ENCODE measurements at regions not wholly inside any gene's neighbourhood (a gene's known extent, or its start where the extent isn't known, plus 50 kb on each side); places are given as distances from the start of the nearest gene placed in this dataset.
"Not testable (repeated sequence)": the region's sequence is repeated elsewhere in the genome, so short reads cannot be mapped to it uniquely, and the experiment has no call there.

GRCh38 chr4:42284030-42284429, 113.3 kb upstream of the SHISA3 start:
- no peak for DNase-seq (ENCODE audit: low read depth in 2 of 2)

GRCh38 chr4:42288876-42289275, 108.4 kb upstream of the SHISA3 start:
- DNase-seq (ENCODE audit: low read depth in 2 of 2): not testable (repeated sequence)

DNA sequence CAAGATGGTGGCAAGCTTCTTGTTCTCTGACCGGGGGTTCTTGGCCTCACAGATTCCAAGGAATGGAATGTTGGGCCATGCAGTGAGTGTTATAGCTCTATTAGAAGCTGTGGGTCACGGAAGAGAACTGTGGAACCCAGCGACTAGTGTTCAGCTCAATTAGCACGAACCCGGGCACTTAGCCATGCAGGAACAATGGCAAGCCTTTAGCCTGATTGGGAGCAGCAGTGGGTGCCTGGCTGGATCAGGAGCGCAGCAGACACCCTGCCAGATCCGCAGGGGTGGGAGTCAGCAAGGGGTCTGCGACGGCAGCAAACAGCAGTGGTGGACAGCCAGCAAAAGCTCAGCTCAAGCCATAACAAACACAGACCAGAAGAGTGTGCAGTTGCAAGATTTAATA, 105.1 kb upstream of the SHISA3 start:
- not testable (repeated sequence) for DNase-seq (ENCODE audit: low read depth in 2 of 2)

DNA sequence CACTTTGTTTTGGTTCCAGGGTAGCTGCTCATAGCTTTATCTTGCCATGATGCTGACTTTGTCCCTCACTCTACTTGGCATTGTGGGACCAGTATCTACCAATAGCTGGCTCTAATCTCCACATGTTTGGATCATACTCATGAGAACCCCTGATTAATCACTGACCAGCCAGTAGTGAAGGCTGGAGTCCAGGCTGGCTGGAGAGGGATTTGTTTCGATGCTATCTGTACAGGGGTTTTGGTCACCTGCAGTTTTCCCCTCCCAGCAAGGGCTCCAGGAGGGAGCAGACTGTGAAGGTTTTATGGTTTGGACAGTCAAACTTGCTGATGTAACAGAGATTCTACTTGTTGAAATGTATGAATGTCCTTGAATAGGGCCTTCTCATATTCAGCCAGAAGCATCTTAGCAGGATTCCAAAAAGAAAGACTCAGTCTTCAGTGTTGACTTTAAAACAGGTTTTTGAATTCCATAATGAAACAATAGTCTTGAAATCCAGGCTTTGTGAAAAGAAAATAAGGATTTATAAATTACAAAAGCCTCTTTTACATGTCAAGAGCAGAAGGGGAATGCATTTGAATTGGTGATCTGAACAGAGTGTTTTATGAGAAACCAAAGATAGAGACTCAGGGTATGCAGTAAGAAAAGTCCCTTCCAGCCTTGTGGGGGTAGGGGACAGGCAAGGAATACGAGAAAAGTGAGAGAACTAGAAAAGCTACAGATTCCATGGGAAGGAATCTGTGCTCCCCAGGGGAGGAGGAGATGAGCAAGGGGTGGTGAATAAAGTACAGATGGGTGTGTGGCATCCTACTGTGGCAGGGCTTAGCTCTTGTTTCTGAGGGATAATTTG, 103.1 kb upstream of the SHISA3 start:
- DNase-seq (ENCODE audit: low read depth in 2 of 2): no peak

GRCh38 chr4:42296196-42296595, 101.1 kb upstream of the SHISA3 start:
- DNase-seq (ENCODE audit: low read depth in 2 of 2): no peak

GRCh38 chr4:42302348-42302747, 94.9 kb upstream of the SHISA3 start:
- DNase-seq (ENCODE audit: low read depth in 2 of 2): no peak

DNA sequence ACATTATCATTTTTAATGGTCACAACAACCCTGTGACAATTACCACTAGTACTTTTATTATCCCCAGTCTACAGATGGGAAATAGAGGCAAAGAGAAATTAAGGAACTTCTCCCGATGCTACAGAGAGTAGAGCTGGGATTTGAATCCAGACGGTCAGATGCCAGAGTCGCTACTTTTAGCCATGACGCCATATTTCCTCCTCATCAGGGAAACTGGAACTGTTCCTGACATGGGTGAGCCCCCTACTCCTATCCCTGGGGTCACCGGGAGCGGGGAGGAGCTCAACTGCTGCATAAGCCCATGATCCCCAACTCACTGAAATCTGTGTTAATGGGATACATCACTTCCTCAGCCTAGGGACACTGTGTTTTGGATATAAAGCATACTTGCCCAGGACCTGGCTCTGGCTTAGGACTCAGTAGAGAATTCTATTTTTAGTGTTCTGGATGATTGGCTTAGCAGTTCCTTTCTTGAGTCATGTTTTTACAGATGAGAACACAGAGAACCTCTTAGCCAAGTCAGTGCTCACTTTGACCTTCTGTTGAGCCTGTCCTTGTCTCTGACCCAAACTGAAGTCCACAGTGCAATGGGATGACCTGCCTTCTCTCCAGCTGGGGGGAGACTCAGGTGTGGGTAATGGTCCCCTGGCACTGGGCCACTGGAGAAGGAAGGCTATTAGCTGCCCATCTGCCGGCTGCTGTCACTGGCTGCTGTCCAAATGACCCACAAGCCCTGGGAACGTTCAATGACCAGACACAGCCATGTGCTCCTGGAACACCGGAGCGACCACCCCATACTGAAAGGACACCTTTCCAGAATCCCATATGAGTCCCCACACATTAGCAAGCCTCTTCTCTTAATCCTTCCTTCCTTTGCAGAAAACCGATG, 90.8 kb upstream of the SHISA3 start:
- DNase-seq (ENCODE audit: low read depth in 2 of 2): no peak

DNA sequence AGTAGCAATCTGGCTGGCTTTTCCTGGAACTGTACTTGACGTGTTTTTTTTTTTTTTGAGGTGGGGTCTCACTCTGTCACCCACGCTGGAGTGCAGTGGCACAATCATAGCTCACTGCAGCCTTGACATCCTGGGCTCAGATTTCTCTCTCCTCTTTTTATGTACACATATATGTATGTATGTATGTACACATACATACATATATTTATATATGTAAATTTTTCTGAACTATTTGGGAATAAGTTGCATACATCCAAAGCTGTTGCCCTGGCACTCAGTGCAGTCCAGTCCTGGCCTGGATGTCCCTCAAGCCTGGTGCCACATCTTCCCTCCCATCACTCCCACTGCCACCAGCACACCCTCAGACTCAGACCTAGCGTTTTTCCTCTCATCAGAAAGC, 89.0 kb upstream of the SHISA3 start:
- DNase-seq (ENCODE audit: low read depth in 2 of 2): no peak

GRCh38 chr4:42309361-42310260, 87.7 kb upstream of the SHISA3 start:
- DNase-seq (ENCODE audit: low read depth in 2 of 2): no peak

DNA sequence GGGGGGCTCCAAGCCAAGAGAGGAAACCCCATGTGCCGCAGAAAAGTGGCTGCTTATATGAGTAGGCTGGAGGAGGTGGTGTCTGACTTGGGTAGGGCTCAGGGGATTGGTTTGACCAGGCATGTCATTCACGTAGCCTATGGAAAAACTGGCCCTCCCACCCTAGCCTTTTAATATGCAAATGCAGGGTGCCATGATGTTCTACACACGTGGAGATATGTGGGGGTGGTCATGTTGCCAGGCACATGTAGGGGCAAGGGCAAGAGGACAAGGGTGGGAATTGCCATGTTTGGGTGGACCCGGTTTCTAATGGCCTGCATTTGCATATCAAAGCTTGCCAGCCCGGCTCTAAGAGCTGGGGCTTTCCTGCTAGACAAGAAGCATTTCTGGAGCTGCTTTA, 86.9 kb upstream of the SHISA3 start:
- no peak for DNase-seq (ENCODE audit: low read depth in 2 of 2)

GRCh38 chr4:42310806-42311205, 86.5 kb upstream of the SHISA3 start:
- no peak for DNase-seq (ENCODE audit: low read depth in 2 of 2)

DNA sequence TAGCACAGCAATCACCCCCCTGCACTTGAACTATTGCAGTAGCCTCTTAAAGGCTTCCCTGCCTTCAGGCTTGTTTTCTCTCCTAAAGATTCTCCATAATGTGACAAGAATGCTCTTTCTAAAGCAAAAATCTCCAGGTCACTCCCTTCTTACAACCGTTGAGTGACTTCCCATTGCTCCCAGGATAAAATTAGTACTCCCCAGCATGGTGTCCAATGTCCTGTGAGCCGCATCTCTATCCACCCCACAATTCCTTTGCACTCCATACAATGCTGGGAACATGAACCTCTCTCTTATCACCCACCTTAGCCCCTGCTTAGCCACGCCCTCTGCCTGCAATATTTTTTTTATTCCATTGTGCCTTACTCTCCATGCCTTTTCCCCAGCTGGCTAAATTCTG, 85.7 kb upstream of the SHISA3 start:
- DNase-seq (ENCODE audit: low read depth in 2 of 2): no peak

DNA sequence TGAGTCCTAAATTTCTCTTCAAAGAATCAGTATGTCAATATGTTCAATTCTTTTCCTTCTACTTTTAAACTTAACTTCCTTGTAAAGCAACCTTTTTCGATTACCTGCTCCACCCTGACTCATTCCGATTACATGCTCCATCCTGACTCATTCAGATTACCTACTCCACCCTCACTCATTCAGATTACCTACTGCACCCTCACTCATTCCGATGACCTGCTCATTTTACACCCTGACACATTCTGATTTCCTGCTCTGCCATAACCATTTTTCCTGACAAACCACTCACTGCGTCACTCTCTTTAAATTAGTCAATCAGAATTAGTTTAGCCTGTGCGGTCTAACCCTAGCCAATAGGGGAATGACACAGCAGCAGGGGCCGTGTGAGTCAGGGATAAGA, 83.9 kb upstream of the SHISA3 start:
- not testable (repeated sequence) for DNase-seq (ENCODE audit: low read depth in 2 of 2)

GRCh38 chr4:42313872-42314271, 83.4 kb upstream of the SHISA3 start:
- DNase-seq (ENCODE audit: low read depth in 2 of 2): no peak

GRCh38 chr4:42315231-42315630, 82.1 kb upstream of the SHISA3 start:
- no peak for DNase-seq (ENCODE audit: low read depth in 2 of 2)

- DNase-seq (ENCODE audit: low read depth in 2 of 2): no peak
Measured at GRCh38 chr4:42320822-42321388, 76.4 kb upstream of the SHISA3 start.

DNA sequence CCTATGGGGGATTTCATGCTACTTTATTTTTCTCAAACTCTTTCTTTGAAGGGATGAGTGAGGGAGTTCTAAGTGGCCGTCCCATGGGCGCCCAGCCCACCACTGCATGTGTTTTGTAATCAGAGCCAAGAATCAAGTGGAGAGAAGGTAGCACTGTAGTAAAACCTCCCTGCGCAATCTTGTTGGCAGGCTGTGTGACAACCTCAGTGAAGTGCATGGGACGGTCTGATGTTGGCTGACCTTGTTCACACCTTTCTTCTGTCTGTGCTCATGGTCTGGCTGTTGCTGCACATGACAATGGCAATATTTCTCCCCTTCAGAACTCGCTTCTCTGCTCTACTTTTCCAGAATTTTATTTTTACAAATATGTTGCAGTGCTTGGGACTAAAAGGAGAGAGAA, 71.2 kb upstream of the SHISA3 start:
- no peak for DNase-seq (ENCODE audit: low read depth in 2 of 2)

DNA sequence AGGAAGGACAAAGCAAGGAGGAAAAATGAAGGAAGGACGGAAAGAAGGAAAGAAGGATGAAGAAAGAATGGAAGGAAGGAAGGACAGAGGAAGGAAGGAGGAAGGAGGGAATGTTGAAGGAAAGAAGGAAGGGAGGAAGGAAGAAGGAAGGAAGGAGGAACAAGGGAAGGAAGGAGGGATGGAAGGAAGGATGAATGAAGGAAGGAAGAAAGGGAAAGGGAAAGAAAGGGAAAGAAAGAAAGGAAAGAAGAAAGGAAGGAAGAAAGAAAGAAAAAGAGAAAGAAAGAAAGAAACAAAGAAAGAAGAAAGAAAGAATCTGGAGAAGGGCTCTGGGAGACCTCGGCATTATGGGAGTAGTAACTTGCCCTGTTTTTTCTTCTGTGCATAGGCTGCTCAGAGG, 70.8 kb upstream of the SHISA3 start:
- no peak for DNase-seq (ENCODE audit: low read depth in 2 of 2)

DNA sequence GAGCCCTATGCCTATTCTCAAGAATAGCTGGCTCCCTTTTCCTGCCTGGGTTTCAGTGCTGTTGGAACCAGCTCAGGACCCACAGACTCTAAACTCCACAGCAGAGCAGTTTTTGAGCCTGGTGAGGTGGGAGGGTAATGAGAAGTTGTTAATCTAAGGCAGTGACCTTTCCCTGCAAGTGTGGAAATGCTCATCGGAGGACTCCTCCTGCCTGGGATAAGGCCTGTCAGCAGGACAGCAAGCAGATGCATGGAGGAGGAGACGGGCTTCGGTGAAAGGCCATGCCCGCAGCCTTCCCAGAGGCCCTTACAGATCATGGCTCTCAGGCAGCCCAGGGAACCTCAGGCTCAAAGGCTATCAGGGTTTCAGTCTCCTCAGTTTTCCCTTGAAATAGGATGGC, 70.0 kb upstream of the SHISA3 start:
- DNase-seq (ENCODE audit: low read depth in 2 of 2): no peak

GRCh38 chr4:42328978-42329377, 68.3 kb upstream of the SHISA3 start:
- no peak for DNase-seq (ENCODE audit: low read depth in 2 of 2)

GRCh38 chr4:42329421-42329820, 67.9 kb upstream of the SHISA3 start:
- DNase-seq (ENCODE audit: low read depth in 2 of 2): no peak
